ENCODE measurements at regions not wholly inside any gene's neighbourhood (a gene's known extent, or its start where the extent isn't known, plus 50 kb on each side); places are given as distances from the start of the nearest gene placed in this dataset.

GRCh38 chr13:62997038-62997599 lies 1581.5 kb upstream of the PCDH20 start:
- intact Hi-C loops (cut with DNase I), result no loop called here
- TF ChIP-seq EP300 (IDR thresholded peaks at IDR 0.05) (no peak), POLR2A (IDR thresholded peaks at IDR 0.05) (no peak), CTCF (IDR thresholded peaks at IDR 0.05) (no peak)
- Histone ChIP-seq H3K27ac (no peak overlapping the region), H3K4me1 (ENCODE audit: insufficient read depth) (no peaks in the 10 kb centered on the region), H3K36me3 (no peaks in the 10 kb centered on the region), H3K27me3 (no peaks in the 10 kb centered on the region), H3K4me3 (no peak overlapping the region), H3K9me3 (no peaks in the 10 kb centered on the region)
- WGBS, 3 donors, result 66 to 81% (median 80%) methylated on average over 2 of the region's 2 CpGs
- no peak for DNase-seq

GRCh38 chr13:62973804-62974203 lies 1558.2 kb upstream of the PCDH20 start:
- H3K4me1 ChIP-seq (ENCODE audit: insufficient read depth), result no peaks in the 10 kb centered on the region
- no peaks in the 10 kb centered on the region for H3K27me3 ChIP-seq
- no peaks in the 10 kb centered on the region for H3K36me3 ChIP-seq
- TF ChIP-seq EP300 (IDR thresholded peaks at IDR 0.05), result no peak
- no peak for TF ChIP-seq CTCF (IDR thresholded peaks at IDR 0.05)
- TF ChIP-seq POLR2A (IDR thresholded peaks at IDR 0.05), result no peak
- WGBS, 3 donors, result 75 to 81% (median 76%) methylated on average over 5 of the region's 5 CpGs
- no peak overlapping the region for H3K27ac ChIP-seq
- no peak for DNase-seq
- H3K9me3 ChIP-seq, result peaks cover 0 to 4% of the 10 kb centered on the region in 2 donors
- no peak overlapping the region for H3K4me3 ChIP-seq
- intact Hi-C loops (cut with DNase I), result no loop called here

- intact Hi-C loops (cut with DNase I), result no loop called here
- H3K27me3 ChIP-seq, result no peaks in the 10 kb centered on the region
- H3K9me3 ChIP-seq, result no peaks in the 10 kb centered on the region
- H3K4me3 ChIP-seq, result no peak overlapping the region
- H3K27ac ChIP-seq, result no peak overlapping the region
- H3K4me1 ChIP-seq (ENCODE audit: insufficient read depth), result no peaks in the 10 kb centered on the region
- no peak for TF ChIP-seq CTCF (IDR thresholded peaks at IDR 0.05)
- TF ChIP-seq EP300 (IDR thresholded peaks at IDR 0.05), result no peak
- TF ChIP-seq POLR2A (IDR thresholded peaks at IDR 0.05), result no peak
- H3K36me3 ChIP-seq, result no peaks in the 10 kb centered on the region
- DNase-seq, result no peak
These were observed 1548.9 kb upstream of the PCDH20 start for GRCh38 chr13:62964522-62964921.

GRCh38 chr13:62960723-62961122 lies 1545.1 kb upstream of the PCDH20 start:
- Histone ChIP-seq H3K36me3 (no peaks in the 10 kb centered on the region), H3K9me3 (no peaks in the 10 kb centered on the region), H3K4me3 (no peak overlapping the region), H3K27me3 (no peaks in the 10 kb centered on the region), H3K27ac (no peak overlapping the region), H3K4me1 (ENCODE audit: insufficient read depth) (no peaks in the 10 kb centered on the region)
- DNase-seq, result no peak
- 30 to 60% (median 52%) methylated on average over 3 of the region's 3 CpGs for WGBS, 3 donors
- TF ChIP-seq CTCF (IDR thresholded peaks at IDR 0.05) (no peak), EP300 (IDR thresholded peaks at IDR 0.05) (no peak), POLR2A (IDR thresholded peaks at IDR 0.05) (no peak)
- intact Hi-C loops (cut with DNase I), result no loop called here

All from ovary (tissue), 7 donors.